Panc1 (cell line): ENCODE measurements at regions not wholly inside any gene's neighbourhood (a gene's known extent, or its start where the extent isn't known, plus 50 kb on each side); places are given as distances from the start of the nearest gene placed in this dataset.
"Not testable (repeated sequence)": the region's sequence is repeated elsewhere in the genome, so short reads cannot be mapped to it uniquely, and the experiment has no call there.

Experiments used
- ATAC-seq: fragments of 200-7000 bp; cut with Tn5 transposase; 2 replicates; pipeline ENCODE4 v1.9.1; 2020; ENCODE audit warnings: mild to moderate bottlenecking, moderate library complexity
- BruUV-seq: library from RNA; stranded (reverse); fragments of 400-500 nt; replicated peaks from 2 replicates; lab custom pipeline; 2021; lab: Mats Ljungman, UMichigan
- CTCF ChIA-PET: fragments of 300-600 bp; sonication (Branson Sonifier 250); formaldehyde crosslinking; loops from one replicate; lab custom pipeline; 2022; ENCODE audit warnings: antibody characterized with exemption; lab: Charles Lee
- POLR2A ChIA-PET: fragments of 300-600 bp; sonication (Branson Sonifier 250); formaldehyde crosslinking; loops from one replicate; lab custom pipeline; 2022; ENCODE audit warnings: antibody characterized with exemption; lab: Charles Lee
- DNase-seq: peaks from one replicate; pipeline ENCODE4 v3.0.0-alpha.2; 2010; ENCODE audit warnings: low read depth, low spot score
- H3K27ac ChIP-seq: 2 replicates; pipeline ENCODE4 v1.5.1; 2011; ENCODE audit warnings: mild to moderate bottlenecking, low read length, inconsistent platforms
- H3K27me3 ChIP-seq: fragments of 200-500 bp; sonication (Bioruptor generic); 2 replicates; pipeline ENCODE4 v1.6.0; 2014; ENCODE audit warnings: low read length, inconsistent platforms; ENCODE audit not compliant: control insufficient read depth, insufficient read depth
- H3K36me3 ChIP-seq: fragments of 200-500 bp; sonication (Bioruptor generic); 2 replicates; pipeline ENCODE4 v1.5.1; 2014; ENCODE audit warnings: inconsistent platforms, mild to moderate bottlenecking, low read length, moderate library complexity; ENCODE audit not compliant: control insufficient read depth, insufficient read depth
- H3K4me1 ChIP-seq: 2 replicates; pipeline ENCODE4 v1.5.1; 2011; ENCODE audit warnings: inconsistent platforms, mild to moderate bottlenecking, low read length, moderate library complexity; ENCODE audit not compliant: control insufficient read depth, insufficient read depth
- H3K4me3 ChIP-seq, 2 experiments: 2 replicates each; pipeline ENCODE4 v1.5.1; 2011 to 2012; ENCODE audit warnings: low read depth in 2 of 2, low read length in 2 of 2, mild to moderate bottlenecking in 2 of 2, inconsistent platforms in 1 of 2, moderate library complexity in 1 of 2
- H3K9me3 ChIP-seq: fragments of 200-500 bp; sonication (Bioruptor generic); 2 replicates; pipeline ENCODE4 v1.5.1; 2014; ENCODE audit warnings: low read depth, mild to moderate bottlenecking, inconsistent platforms, low read length, moderate library complexity; ENCODE audit not compliant: control insufficient read depth, insufficient read depth
- POLR2AphosphoS5 ChIP-seq: IDR thresholded peaks from 2 replicates; pipeline ENCODE4 v1.6.1; 2012; ENCODE audit warnings: mild to moderate bottlenecking, low read depth, low read length, moderate library complexity
- SIN3A ChIP-seq: IDR thresholded peaks from 2 replicates; pipeline ENCODE4 v1.6.1; 2012; ENCODE audit warnings: low read depth, mild to moderate bottlenecking, low read length, moderate library complexity, borderline replicate concordance; ENCODE audit not compliant: insufficient read depth
- TCF7L2 ChIP-seq: IDR thresholded peaks from 2 replicates; pipeline ENCODE4 v1.6.1; 2011; ENCODE audit warnings: mild to moderate bottlenecking, low read depth, low read length, inconsistent platforms
- in situ Hi-C: cut with HindIII; loops from 2 replicates; pipeline ENCODE4 v1.10.0; 2016; ENCODE audit warnings: low sequenced_read_pairs, low pct_unique_long_range_greater_than_20kb
- intact Hi-C: fragments of 100-400 bp; cut with micrococcal nuclease; formaldehyde crosslinking; loops from one replicate; pipeline ENCODE4 v1.10.0; 2022; ENCODE audit not compliant: unreplicated experiment
- TF ChIP-seq, protein P1 (sequence below), 2 experiments: IDR thresholded peaks; 2 replicates each; pipeline ENCODE4 v1.6.1; 2011 to 2012; ENCODE audit warnings: low read depth in 2 of 2, control low read depth in 1 of 2, low read length in 1 of 2, mild to moderate bottlenecking in 1 of 2, moderate library complexity in 1 of 2; ENCODE audit not compliant: insufficient read depth in 1 of 2
- TF ChIP-seq, protein P2 (sequence below): fragments of 450-650 bp; IDR thresholded peaks from 2 replicates; pipeline ENCODE4 v1.5.1; 2017; ENCODE audit warnings: mild to moderate bottlenecking

DNA sequence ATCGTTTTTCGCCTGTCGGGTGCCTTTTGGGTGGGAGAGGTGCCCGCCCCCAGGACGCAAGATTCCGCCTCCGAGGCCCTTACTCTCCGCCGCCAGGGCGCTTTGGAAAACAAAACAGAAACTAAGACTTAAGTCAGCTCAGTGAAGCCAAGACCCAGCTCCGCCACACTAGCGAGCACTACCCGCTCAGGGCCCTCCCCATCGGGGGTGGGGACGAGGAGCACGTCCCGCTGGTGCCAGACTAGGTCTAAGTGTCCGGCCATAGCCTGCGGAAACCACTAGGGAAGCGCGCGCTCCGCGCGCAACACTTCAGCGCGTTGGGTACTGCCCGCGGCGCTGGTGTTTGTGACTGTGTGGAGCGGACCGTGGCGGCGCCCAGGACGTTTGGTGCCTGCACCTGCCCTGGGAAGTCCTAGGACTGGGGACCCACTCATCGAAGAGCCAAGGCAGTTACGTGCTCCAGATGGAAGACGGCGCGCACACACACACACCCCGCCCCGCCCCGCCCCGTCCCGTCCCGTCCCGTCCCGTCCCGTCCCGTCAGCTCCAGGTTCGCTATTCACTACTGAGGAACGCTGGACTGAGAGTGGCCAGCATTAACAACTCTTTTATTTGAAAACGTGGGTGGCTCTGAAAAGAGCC lies 57.6 kb upstream of the BOLA1 start:
- H3K27me3 ChIP-seq, CTCF ChIA-PET, POLR2A ChIA-PET, in situ Hi-C loops, DNase-seq, H3K9me3 ChIP-seq, H3K4me3 ChIP-seq, BruUV-seq, H3K36me3 ChIP-seq, intact Hi-C loops, H3K27ac ChIP-seq: not testable (repeated sequence)
- H3K4me1 ChIP-seq: peaks cover 11% of the 10 kb centered on the region; the same call in 1 of the 2 replicates
- ATAC-seq: peak; percentile 55

DNA sequence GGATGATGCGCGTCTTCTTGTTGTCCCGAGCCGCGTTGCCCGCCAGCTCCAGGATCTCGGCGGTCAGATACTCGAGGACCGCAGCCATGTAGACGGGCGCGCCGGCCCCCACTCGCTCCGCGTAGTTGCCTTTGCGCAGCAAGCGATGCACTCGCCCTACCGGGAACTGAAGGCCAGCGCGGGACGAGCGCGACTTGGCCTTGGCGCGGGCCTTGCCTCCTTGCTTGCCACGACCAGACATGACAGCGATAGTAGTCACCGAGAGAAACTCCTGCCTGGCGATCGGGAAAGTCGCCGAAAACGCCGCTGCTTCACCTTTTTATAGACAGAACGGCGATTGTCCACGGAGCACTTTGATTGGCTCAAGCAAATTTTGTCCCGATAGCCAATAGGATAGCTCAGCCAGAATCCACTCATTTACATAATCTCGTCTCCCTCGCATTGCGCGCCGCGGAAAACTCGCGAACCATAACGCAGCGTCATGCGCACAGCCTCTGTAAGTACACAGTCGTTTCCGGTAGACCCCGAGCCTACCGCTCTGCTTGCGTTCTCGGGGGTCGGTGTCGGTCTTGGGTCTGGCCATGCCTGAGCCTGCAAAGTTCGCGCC lies 56.8 kb upstream of the BOLA1 start:
- H3K4me1 ChIP-seq: peaks cover 17% of the 10 kb centered on the region; the same call in 1 of the 2 replicates
- H3K27me3 ChIP-seq, intact Hi-C loops, CTCF ChIA-PET, H3K9me3 ChIP-seq, H3K36me3 ChIP-seq, in situ Hi-C loops, H3K27ac ChIP-seq, BruUV-seq, DNase-seq, H3K4me3 ChIP-seq: not testable (repeated sequence)
- POLR2A ChIA-PET: interaction anchor here (1.4 kb wide), 1 partner anchor 45 kb away, joined by 7 read pairs; a partner anchor contains a TSS
- peak; percentile 69 for ATAC-seq

DNA sequence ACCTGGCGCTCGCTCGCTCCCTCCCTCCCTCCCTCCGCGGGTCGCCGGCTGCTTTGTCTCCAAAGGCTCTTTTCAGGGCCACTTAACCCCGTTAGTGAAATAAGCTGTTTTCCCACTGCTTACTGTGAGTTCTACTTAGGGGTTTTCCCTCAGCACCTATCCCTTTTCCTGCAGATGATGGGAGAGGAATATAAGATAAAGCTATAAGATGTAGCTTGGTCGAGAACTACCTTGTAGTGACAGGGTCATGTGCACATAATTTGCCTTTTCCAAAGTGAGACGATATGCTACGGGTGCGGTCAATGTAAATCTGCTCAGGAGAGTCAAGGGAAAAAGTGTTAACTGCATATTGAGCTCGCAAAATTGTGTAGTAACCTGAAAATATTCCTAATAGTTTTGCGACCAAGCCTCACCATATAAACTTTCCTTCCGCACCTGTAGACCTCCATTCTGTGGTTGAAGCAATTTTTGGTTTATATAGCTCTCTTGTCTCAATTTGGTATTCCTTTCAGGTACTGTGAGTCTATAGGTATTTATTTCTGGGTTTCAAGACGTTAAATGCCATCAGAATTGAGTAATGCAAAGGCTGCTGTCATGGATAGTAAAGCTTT lies 55.8 kb upstream of the BOLA1 start:
- intact Hi-C loops (no loop called here), in situ Hi-C loops (no loop called here)
- Histone ChIP-seq H3K4me3 (peak overlapping the region; percentile 90 to 96), H3K4me1 (peaks cover 25% of the 10 kb centered on the region), H3K27ac (peak overlapping the region; percentile 100), H3K27me3 (no peaks in the 10 kb centered on the region), H3K36me3 (no peaks in the 10 kb centered on the region; the same call in 1 of the 2 replicates), H3K9me3 (no peaks in the 10 kb centered on the region)
- ATAC-seq: no peak
- POLR2A ChIA-PET: interaction anchor here (1.4 kb wide), 1 partner anchor 44 kb away, joined by 7 read pairs; a partner anchor contains a TSS
- BruUV-seq: no TSS peak
- TF ChIP-seq POLR2AphosphoS5 (no peak; the same call in 1 of the 2 replicates), SIN3A (no peak), TCF7L2 (no peak)
- TF ChIP-seq, protein P1, sequence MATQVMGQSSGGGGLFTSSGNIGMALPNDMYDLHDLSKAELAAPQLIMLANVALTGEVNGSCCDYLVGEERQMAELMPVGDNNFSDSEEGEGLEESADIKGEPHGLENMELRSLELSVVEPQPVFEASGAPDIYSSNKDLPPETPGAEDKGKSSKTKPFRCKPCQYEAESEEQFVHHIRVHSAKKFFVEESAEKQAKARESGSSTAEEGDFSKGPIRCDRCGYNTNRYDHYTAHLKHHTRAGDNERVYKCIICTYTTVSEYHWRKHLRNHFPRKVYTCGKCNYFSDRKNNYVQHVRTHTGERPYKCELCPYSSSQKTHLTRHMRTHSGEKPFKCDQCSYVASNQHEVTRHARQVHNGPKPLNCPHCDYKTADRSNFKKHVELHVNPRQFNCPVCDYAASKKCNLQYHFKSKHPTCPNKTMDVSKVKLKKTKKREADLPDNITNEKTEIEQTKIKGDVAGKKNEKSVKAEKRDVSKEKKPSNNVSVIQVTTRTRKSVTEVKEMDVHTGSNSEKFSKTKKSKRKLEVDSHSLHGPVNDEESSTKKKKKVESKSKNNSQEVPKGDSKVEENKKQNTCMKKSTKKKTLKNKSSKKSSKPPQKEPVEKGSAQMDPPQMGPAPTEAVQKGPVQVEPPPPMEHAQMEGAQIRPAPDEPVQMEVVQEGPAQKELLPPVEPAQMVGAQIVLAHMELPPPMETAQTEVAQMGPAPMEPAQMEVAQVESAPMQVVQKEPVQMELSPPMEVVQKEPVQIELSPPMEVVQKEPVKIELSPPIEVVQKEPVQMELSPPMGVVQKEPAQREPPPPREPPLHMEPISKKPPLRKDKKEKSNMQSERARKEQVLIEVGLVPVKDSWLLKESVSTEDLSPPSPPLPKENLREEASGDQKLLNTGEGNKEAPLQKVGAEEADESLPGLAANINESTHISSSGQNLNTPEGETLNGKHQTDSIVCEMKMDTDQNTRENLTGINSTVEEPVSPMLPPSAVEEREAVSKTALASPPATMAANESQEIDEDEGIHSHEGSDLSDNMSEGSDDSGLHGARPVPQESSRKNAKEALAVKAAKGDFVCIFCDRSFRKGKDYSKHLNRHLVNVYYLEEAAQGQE (IDR thresholded peaks at IDR 0.05; ENCODE audit: insufficient read depth in 1 of 2, low read depth in 2 of 2, low read length in 1 of 2): no peak
- TF ChIP-seq, protein P2, sequence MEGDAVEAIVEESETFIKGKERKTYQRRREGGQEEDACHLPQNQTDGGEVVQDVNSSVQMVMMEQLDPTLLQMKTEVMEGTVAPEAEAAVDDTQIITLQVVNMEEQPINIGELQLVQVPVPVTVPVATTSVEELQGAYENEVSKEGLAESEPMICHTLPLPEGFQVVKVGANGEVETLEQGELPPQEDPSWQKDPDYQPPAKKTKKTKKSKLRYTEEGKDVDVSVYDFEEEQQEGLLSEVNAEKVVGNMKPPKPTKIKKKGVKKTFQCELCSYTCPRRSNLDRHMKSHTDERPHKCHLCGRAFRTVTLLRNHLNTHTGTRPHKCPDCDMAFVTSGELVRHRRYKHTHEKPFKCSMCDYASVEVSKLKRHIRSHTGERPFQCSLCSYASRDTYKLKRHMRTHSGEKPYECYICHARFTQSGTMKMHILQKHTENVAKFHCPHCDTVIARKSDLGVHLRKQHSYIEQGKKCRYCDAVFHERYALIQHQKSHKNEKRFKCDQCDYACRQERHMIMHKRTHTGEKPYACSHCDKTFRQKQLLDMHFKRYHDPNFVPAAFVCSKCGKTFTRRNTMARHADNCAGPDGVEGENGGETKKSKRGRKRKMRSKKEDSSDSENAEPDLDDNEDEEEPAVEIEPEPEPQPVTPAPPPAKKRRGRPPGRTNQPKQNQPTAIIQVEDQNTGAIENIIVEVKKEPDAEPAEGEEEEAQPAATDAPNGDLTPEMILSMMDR: no peak
- CTCF ChIA-PET: no interaction called here
- no peak for DNase-seq
